ENCODE measurements at regions not wholly inside any gene's neighbourhood (a gene's known extent, or its start where the extent isn't known, plus 50 kb on each side); places are given as distances from the start of the nearest gene placed in this dataset.

- intact Hi-C loops (cut with micrococcal nuclease) = no loop called here
- no peak overlapping the region for H3K27ac Mint-ChIP-seq
- H3K9me3 Mint-ChIP-seq = peaks cover 20 to 21% of the 10 kb centered on the region in 2 donors
- H3K4me1 Mint-ChIP-seq = no peaks in the 10 kb centered on the region
- H3K4me3 Mint-ChIP-seq = no peak overlapping the region
- Histone ChIP-seq H3K4me3 (ENCODE audit: low read length) (no peak overlapping the region), H3K9me3 (ENCODE audit: control insufficient read depth, insufficient read depth, low read length) (no peaks in the 10 kb centered on the region), H3K27me3 (ENCODE audit: control insufficient read depth, insufficient read depth, low read length) (no peaks in the 10 kb centered on the region), H3K4me1 (ENCODE audit: control insufficient read depth, insufficient read depth, low read length) (no peaks in the 10 kb centered on the region), H3K27ac (ENCODE audit: low read length) (no peak overlapping the region), H3K36me3 (ENCODE audit: control insufficient read depth, insufficient read depth, low read length) (no peaks in the 10 kb centered on the region)
- TF ChIP-seq, protein P1, sequence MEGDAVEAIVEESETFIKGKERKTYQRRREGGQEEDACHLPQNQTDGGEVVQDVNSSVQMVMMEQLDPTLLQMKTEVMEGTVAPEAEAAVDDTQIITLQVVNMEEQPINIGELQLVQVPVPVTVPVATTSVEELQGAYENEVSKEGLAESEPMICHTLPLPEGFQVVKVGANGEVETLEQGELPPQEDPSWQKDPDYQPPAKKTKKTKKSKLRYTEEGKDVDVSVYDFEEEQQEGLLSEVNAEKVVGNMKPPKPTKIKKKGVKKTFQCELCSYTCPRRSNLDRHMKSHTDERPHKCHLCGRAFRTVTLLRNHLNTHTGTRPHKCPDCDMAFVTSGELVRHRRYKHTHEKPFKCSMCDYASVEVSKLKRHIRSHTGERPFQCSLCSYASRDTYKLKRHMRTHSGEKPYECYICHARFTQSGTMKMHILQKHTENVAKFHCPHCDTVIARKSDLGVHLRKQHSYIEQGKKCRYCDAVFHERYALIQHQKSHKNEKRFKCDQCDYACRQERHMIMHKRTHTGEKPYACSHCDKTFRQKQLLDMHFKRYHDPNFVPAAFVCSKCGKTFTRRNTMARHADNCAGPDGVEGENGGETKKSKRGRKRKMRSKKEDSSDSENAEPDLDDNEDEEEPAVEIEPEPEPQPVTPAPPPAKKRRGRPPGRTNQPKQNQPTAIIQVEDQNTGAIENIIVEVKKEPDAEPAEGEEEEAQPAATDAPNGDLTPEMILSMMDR (IDR thresholded peaks at IDR 0.05) = no peak
- WGBS (ENCODE audit: insufficient coverage) = 100% methylated on average over 2 of the region's 2 CpGs
- peaks cover 8% of the 10 kb centered on the region for H3K36me3 Mint-ChIP-seq
- DNase-seq = no peak
- no peak for ATAC-seq
- H3K27me3 Mint-ChIP-seq (ENCODE audit: low read depth in 2 of 2) = no peaks in the 10 kb centered on the region
These were observed 390.9 kb upstream of the CDH19 start for GRCh38 chr18:66994790-66995189.

- H3K27me3 ChIP-seq (ENCODE audit: control insufficient read depth, insufficient read depth, low read length) = no peaks in the 10 kb centered on the region
- no peak overlapping the region for H3K4me3 Mint-ChIP-seq
- H3K36me3 Mint-ChIP-seq = peaks cover 8% of the 10 kb centered on the region
- intact Hi-C loops (cut with micrococcal nuclease) = no loop called here
- H3K9me3 Mint-ChIP-seq = peaks cover 21 to 22% of the 10 kb centered on the region in 2 donors
- no peaks in the 10 kb centered on the region for H3K4me1 ChIP-seq (ENCODE audit: control insufficient read depth, insufficient read depth, low read length)
- no peak overlapping the region for H3K27ac Mint-ChIP-seq
- no peaks in the 10 kb centered on the region for H3K4me1 Mint-ChIP-seq
- TF ChIP-seq, protein P1 (IDR thresholded peaks at IDR 0.05) = no peak
- no peak for DNase-seq
- no peak overlapping the region for H3K4me3 ChIP-seq (ENCODE audit: low read length)
- H3K27ac ChIP-seq (ENCODE audit: low read length) = no peak overlapping the region
- ATAC-seq = no peak
- H3K36me3 ChIP-seq (ENCODE audit: control insufficient read depth, insufficient read depth, low read length) = no peaks in the 10 kb centered on the region
- H3K9me3 ChIP-seq (ENCODE audit: control insufficient read depth, insufficient read depth, low read length) = no peaks in the 10 kb centered on the region
- no peaks in the 10 kb centered on the region for H3K27me3 Mint-ChIP-seq (ENCODE audit: low read depth in 2 of 2)
These were observed 389.6 kb upstream of the CDH19 start for GRCh38 chr18:66993492-66993891.

- ATAC-seq (no peak), DNase-seq (no peak)
- Histone ChIP-seq H3K27ac (ENCODE audit: low read length) (no peak overlapping the region), H3K27me3 (ENCODE audit: control insufficient read depth, insufficient read depth, low read length) (no peaks in the 10 kb centered on the region), H3K4me3 (ENCODE audit: low read length) (no peak overlapping the region), H3K9me3 (ENCODE audit: control insufficient read depth, insufficient read depth, low read length) (peaks cover 3% of the 10 kb centered on the region), H3K4me1 (ENCODE audit: control insufficient read depth, insufficient read depth, low read length) (no peaks in the 10 kb centered on the region), H3K36me3 (ENCODE audit: control insufficient read depth, insufficient read depth, low read length) (no peaks in the 10 kb centered on the region)
- Mint-ChIP-seq H3K4me3 (no peak overlapping the region), H3K36me3 (no peaks in the 10 kb centered on the region), H3K4me1 (no peaks in the 10 kb centered on the region), H3K27me3 (ENCODE audit: low read depth in 2 of 2) (no peaks in the 10 kb centered on the region), H3K9me3 (peaks cover 12 to 20% of the 10 kb centered on the region in 2 donors), H3K27ac (no peak overlapping the region)
- intact Hi-C loops (cut with micrococcal nuclease) = no loop called here
- TF ChIP-seq, protein P1 (IDR thresholded peaks at IDR 0.05) = no peak
- 96% methylated on average over 5 of the region's 6 CpGs for WGBS (ENCODE audit: insufficient coverage)
These were observed 387.0 kb upstream of the CDH19 start for GRCh38 chr18:66990909-66991308.

DNA sequence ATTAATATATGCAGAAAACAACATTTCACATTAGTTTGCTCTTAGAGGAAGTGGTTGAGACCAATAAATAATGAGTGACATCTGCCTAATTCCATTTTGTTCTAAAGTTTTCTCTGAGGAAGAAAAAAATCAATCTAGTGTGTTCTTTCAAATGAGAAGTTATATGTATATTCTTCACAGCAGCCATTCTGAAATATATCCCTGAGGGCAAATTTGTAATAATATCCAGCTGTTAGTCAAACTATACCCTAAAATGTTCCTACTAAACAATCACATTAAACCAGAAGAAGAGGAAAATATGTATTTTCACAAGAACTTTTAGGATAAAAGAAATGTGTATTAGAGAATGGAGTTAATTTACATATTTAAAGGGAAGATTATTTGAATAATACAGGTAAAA lies 375.1 kb upstream of the CDH19 start:
- no peak overlapping the region for H3K27ac Mint-ChIP-seq
- intact Hi-C loops (cut with micrococcal nuclease) = no loop called here
- H3K4me1 Mint-ChIP-seq = no peaks in the 10 kb centered on the region
- TF ChIP-seq, protein P1 (IDR thresholded peaks at IDR 0.05) = no peak
- H3K36me3 Mint-ChIP-seq = no peaks in the 10 kb centered on the region
- no peaks in the 10 kb centered on the region for H3K27me3 Mint-ChIP-seq (ENCODE audit: low read depth in 2 of 2)
- no peak overlapping the region for H3K4me3 Mint-ChIP-seq
- DNase-seq (no peak), ATAC-seq (no peak)
- H3K4me3 ChIP-seq (ENCODE audit: low read length) = no peak overlapping the region
- H3K4me1 ChIP-seq (ENCODE audit: control insufficient read depth, insufficient read depth, low read length) = no peaks in the 10 kb centered on the region
- peaks cover 12 to 14% of the 10 kb centered on the region in 2 donors for H3K9me3 Mint-ChIP-seq
- no peak overlapping the region for H3K27ac ChIP-seq (ENCODE audit: low read length)
- no peaks in the 10 kb centered on the region for H3K36me3 ChIP-seq (ENCODE audit: control insufficient read depth, insufficient read depth, low read length)
- H3K27me3 ChIP-seq (ENCODE audit: control insufficient read depth, insufficient read depth, low read length) = no peaks in the 10 kb centered on the region
- no peaks in the 10 kb centered on the region for H3K9me3 ChIP-seq (ENCODE audit: control insufficient read depth, insufficient read depth, low read length)

All from natural killer cell (primary cell).